Upper lobe of right lung (tissue), 1 donor: ENCODE measurements at regions not wholly inside any gene's neighbourhood (a gene's known extent, or its start where the extent isn't known, plus 50 kb on each side); places are given as distances from the start of the nearest gene placed in this dataset.

Experiments
- ATAC-seq: fragments of 200-7000 bp; cut with Tn5 transposase; one replicate; pipeline ENCODE4 v1.9.1; 2020; ENCODE audit warnings: mild to moderate bottlenecking, moderate library complexity
- DNase-seq: peaks from one replicate; pipeline ENCODE4 v3.0.0-alpha.2; 2020
- H3K27ac ChIP-seq: fragments of 200-600 bp; one replicate; pipeline ENCODE4 v1.8.0; 2022
- H3K27me3 ChIP-seq: fragments of 200-600 bp; one replicate; pipeline ENCODE4 v1.8.0; 2022; ENCODE audit warnings: mild to moderate bottlenecking
- H3K36me3 ChIP-seq: fragments of 200-600 bp; one replicate; pipeline ENCODE4 v1.8.0; 2022
- H3K4me1 ChIP-seq: fragments of 200-600 bp; one replicate; pipeline ENCODE4 v1.8.0; 2022
- H3K4me3 ChIP-seq: fragments of 200-600 bp; one replicate; pipeline ENCODE4 v1.8.0; 2022; ENCODE audit warnings: mild to moderate bottlenecking
- H3K9me3 ChIP-seq: fragments of 200-600 bp; one replicate; pipeline ENCODE4 v1.8.0; 2022
- CTCF ChIP-seq: fragments of 200-600 bp; IDR thresholded peaks from one replicate; pipeline ENCODE4 v1.8.0; 2022; ENCODE audit warnings: antibody characterized with exemption
- intact Hi-C: fragments of 100-400 bp; cut with DNase I; formaldehyde crosslinking; loops from one replicate; pipeline ENCODE4 v1.11.0; 2022
- donor health status: DM: no; HTN: yes; CAD: no; lungs with severe emphysema.

- ATAC-seq (no peak), DNase-seq (no peak)
- H3K27ac ChIP-seq, result no peak overlapping the region
- no peaks in the 10 kb centered on the region for H3K36me3 ChIP-seq
- H3K9me3 ChIP-seq, result no peaks in the 10 kb centered on the region
- no peak for TF ChIP-seq CTCF
- no peak overlapping the region for H3K4me3 ChIP-seq
- intact Hi-C loops, result no loop called here
- peaks cover 25% of the 10 kb centered on the region for H3K4me1 ChIP-seq
- no peaks in the 10 kb centered on the region for H3K27me3 ChIP-seq
These were observed 175.2 kb upstream of the CITED2 start for GRCh38 chr6:139549561-139550070.

- no peak overlapping the region for H3K4me3 ChIP-seq
- no peaks in the 10 kb centered on the region for H3K9me3 ChIP-seq
- no peak for TF ChIP-seq CTCF
- no peak overlapping the region for H3K27ac ChIP-seq
- intact Hi-C loops, result no loop called here
- DNase-seq, result no peak
- peaks cover 25% of the 10 kb centered on the region for H3K4me1 ChIP-seq
- no peak for ATAC-seq
- no peaks in the 10 kb centered on the region for H3K36me3 ChIP-seq
- no peaks in the 10 kb centered on the region for H3K27me3 ChIP-seq
These were observed 173.4 kb upstream of the CITED2 start for GRCh38 chr6:139547804-139548203.

GRCh38 chr6:139547122-139547776 lies 172.8 kb upstream of the CITED2 start:
- Histone ChIP-seq H3K27ac (peak overlapping the region; percentile 52), H3K4me1 (peaks cover 25% of the 10 kb centered on the region), H3K9me3 (no peaks in the 10 kb centered on the region), H3K4me3 (no peak overlapping the region), H3K36me3 (no peaks in the 10 kb centered on the region), H3K27me3 (no peaks in the 10 kb centered on the region)
- intact Hi-C loops, result no loop called here
- ATAC-seq (no peak), DNase-seq (no peak)
- TF ChIP-seq CTCF, result no peak

GRCh38 chr6:139546106-139546472 lies 171.6 kb upstream of the CITED2 start:
- no peak for TF ChIP-seq CTCF

GRCh38 chr6:139545206-139546105 lies 171.0 kb upstream of the CITED2 start:
- no peak overlapping the region for H3K4me3 ChIP-seq
- intact Hi-C loops, result no loop called here
- H3K4me1 ChIP-seq, result peaks cover 29% of the 10 kb centered on the region
- H3K9me3 ChIP-seq, result no peaks in the 10 kb centered on the region
- no peaks in the 10 kb centered on the region for H3K36me3 ChIP-seq
- no peaks in the 10 kb centered on the region for H3K27me3 ChIP-seq
- no peak for TF ChIP-seq CTCF
- H3K27ac ChIP-seq, result no peak overlapping the region
- ATAC-seq (no peak), DNase-seq (no peak)

More at GRCh38 chr6:139546106-139546472, 171.6 kb upstream of the CITED2 start:
- Histone ChIP-seq H3K4me3 (no peak overlapping the region), H3K27me3 (no peaks in the 10 kb centered on the region), H3K4me1 (peaks cover 25% of the 10 kb centered on the region), H3K27ac (no peak overlapping the region), H3K36me3 (no peaks in the 10 kb centered on the region), H3K9me3 (no peaks in the 10 kb centered on the region)
- ATAC-seq (no peak), DNase-seq (no peak)
- intact Hi-C loops, result no loop called here
